DMS53 treated with DMSO at 0.1 percent for 48 hours (cell line): ENCODE measurements at regions not wholly inside any gene's neighbourhood (a gene's known extent, or its start where the extent isn't known, plus 50 kb on each side); places are given as distances from the start of the nearest gene placed in this dataset.

Experiments
- DNase-seq: peaks from one replicate; lab custom pipeline; 2025; ENCODE audit not compliant: unreplicated experiment; lab: John Stamatoyannopoulos, UW

DNA sequence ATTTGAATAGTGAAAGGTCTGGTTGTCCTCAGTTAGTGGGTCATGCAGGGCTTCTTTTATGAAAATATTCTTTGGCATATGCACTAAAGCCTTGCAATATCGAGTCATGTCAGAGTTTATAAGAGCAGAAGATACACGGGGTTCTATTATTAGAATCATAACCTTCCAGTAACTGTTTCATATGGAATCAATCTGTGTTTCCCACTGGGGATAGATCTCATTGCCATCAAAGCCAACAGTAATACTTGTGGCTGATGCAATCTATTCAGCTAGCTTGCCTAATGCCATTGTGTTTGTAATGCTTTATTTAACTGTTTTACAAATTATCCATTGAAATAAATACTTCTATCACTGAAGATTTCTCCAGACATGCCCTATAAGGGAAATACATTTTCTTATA lies 746.9 kb upstream of the PCDH9 start:
- no peak for DNase-seq

DNA sequence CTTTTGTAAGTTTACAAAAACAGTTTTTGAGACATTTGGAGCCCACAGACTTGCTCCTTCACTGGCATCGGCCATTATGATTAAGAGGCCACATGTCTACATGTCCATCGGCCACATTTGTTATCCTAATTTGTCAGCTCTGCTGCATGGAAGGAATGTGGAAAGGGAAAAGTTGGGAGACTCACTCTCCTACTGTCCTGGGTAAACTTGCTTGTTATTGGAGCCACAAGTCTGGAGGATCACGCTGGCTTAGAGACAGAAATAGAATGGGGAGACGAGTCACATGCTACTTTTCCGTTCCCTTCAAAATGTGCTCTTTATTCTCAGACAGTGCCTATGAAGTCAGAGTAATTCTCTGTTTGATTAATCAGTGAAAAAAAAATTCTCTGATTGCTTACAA lies 741.2 kb upstream of the PCDH9 start:
- no peak for DNase-seq

DNA sequence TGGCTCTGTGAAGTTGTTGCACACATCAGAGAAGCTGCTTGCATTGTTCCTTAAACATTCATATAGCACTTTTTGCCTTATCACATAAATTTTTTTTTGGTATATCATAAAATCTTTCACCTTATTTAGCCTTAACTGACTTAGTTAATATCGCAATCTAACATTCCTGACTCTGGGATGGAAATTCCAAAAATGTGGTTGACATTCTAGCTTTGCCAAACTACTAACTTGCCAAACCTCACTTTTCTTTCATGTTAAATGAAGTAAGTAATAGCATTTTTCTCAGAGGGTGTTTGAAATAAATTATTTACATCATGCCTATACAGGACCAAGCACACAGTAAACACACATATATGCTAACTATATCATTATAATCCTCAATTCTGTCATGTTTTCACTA lies 736.9 kb upstream of the PCDH9 start:
- no peak for DNase-seq

- DNase-seq = no peak
Observed at GRCh38 chr13:67966065-67966464, 735.9 kb upstream of the PCDH9 start.

- DNase-seq = no peak
Observed at GRCh38 chr13:67964986-67965385, 734.9 kb upstream of the PCDH9 start.

DNA sequence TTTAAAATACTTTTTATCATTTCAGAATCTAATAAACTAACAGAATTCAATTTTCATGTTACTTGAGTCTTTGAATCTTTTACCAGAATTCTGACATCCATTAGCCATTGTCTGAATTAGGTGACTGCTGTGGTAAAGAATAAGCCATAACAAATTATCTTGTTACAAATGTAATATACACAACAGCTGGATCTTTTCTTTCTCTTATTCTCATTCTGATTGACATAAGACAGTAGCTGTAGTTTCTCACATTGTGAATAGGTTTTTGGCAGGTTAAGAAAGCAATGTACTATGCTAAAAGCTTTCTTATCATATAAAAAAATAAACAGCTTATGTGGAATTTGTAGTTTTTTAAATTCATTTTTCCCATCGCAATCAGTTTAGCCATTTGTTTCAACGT lies 734.0 kb upstream of the PCDH9 start:
- DNase-seq = no peak

- no peak for DNase-seq
Observed at GRCh38 chr13:67961331-67961730, 731.2 kb upstream of the PCDH9 start.

GRCh38 chr13:67951431-67951830 lies 721.3 kb upstream of the PCDH9 start:
- DNase-seq = no peak

GRCh38 chr13:67950603-67951002 lies 720.5 kb upstream of the PCDH9 start:
- DNase-seq = no peak

GRCh38 chr13:67946131-67946530 lies 716.0 kb upstream of the PCDH9 start:
- no peak for DNase-seq

- no peak for DNase-seq
Observed at GRCh38 chr13:67943116-67943515, 713.0 kb upstream of the PCDH9 start.

DNA sequence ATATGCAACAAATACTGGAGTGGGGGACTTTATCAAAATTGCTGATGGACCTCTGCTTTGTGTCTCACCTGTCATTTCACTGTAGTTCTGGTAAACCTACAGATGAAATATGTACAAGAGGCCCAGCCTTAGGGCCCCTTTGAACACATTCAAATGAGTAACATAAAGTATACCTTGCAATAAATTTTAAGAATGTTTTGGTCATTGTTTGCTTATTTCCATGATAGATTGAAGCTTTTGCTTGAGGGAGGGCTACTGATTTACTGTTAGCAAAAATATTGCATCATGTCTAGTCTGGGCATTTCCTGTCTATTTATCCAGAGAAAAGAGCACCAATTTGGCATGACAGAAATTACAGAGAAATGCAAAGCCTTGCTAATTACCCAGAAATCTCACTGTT lies 705.5 kb upstream of the PCDH9 start:
- DNase-seq = no peak

GRCh38 chr13:67934617-67935330 lies 704.6 kb upstream of the PCDH9 start:
- DNase-seq = no peak

- DNase-seq = peak; percentile 9
Observed at GRCh38 chr13:67932991-67933390, 702.9 kb upstream of the PCDH9 start.

DNA sequence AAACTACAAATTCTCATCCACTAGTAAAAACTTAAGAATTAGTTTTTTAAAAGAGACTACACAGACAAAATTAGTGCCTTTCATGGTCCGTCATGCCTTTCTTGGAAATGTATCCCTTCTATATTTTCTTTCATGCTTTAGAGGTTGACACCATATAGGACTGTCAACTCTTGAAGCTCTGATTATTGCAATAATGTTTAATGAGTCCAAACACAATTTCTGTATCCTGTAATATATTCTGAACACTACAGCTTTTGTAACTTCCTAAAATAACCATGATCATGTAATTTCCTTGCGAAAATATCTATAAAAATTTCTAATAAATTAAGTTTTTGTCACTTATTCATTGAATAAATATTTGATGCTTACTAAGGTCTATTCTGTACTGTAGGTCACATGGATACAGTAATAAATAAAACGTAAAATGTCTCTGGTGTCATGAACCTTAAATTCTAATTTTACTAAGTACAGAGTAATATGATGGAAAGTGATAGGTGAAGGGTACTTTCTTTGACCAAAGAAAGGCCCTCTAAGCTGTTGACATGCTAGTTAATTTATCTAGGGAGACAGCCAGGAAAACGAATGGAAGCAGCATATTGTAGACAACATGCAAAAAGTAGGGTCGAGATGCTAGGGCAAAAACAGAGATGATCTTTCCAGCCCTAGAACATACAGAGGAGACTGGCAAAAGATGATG lies 687.3 kb upstream of the PCDH9 start:
- DNase-seq = no peak

DNA sequence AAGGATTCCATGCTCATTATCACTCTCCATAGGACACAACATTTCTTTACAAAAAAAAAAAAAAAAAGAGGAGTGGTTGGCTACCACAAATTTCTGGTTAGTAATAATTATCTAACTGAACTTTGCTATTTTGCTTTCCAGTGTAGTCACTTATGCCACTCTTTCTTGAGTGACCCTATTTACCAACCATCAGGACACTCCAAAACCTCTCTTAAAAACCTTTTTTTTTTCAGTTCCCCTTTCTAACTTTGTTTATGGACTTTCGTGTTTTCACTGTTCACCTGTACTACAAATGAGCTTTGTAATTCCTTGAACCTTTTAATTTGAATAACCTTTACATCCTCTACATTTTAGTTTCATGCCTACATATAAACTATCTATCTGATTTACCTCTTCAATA lies 686.5 kb upstream of the PCDH9 start:
- no peak for DNase-seq

DNA sequence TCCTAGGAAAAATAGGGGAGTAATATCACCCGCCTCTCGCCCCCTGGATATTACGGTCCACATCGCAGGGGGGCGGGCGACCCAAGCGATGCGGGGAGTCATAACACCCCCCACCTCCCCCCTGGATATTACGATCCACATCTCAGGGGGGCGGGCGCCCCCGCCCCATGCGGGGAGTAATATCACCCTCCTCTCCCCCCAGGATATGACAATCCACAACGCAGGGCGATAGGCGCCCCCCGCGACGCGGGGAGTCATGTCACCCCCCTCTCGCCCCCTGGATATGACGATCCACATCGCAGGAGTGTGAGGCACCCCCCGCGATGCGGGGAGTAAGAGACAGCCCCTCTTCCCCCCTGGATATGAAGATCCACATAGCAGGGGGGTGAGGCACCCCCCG lies 684.4 kb upstream of the PCDH9 start:
- DNase-seq = no peak

- peak; percentile 0 for DNase-seq
Observed at GRCh38 chr13:67902960-67903359, 672.8 kb upstream of the PCDH9 start.

GRCh38 chr13:67880916-67881315 lies 650.8 kb upstream of the PCDH9 start:
- DNase-seq = no peak

- DNase-seq = no peak
Observed at GRCh38 chr13:67878376-67878775, 648.2 kb upstream of the PCDH9 start.

DNA sequence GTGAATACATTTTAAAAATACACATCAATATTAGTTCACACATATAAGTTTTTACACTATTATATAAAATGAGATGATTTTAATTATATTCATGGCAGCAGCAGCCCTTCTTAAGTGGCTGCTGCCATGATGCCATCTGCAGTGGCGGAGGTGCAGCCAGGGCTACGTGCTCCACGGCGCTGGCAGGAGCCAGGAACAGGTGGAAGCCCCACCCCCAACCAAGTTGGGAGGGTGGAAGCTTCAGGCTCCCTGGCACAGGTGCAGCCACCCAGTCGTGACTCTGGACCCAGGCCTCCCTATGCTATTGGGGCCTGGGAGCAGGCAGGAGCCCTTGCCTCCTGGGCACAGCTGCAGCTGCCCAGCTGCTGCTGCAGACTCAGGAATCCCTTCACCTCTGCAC lies 646.9 kb upstream of the PCDH9 start:
- no peak for DNase-seq

DNA sequence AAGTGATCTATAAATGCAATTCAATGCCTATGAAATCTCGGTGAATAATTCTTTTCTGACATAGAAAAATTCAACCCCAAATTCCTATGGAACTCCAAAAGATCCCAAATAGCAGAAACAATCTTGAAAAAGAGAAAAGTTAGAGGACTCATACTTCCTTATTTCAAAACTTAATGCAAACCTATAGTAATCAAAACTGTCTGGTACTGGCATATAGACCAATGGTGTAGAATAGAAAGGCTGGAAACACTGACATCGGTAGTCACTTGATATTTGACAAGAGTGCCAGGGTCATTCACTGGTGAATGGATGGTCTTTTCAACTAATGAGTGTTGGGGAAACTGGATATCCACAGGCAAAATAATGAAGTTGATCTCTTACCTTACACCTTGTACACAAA lies 637.1 kb upstream of the PCDH9 start:
- DNase-seq = no peak

DNA sequence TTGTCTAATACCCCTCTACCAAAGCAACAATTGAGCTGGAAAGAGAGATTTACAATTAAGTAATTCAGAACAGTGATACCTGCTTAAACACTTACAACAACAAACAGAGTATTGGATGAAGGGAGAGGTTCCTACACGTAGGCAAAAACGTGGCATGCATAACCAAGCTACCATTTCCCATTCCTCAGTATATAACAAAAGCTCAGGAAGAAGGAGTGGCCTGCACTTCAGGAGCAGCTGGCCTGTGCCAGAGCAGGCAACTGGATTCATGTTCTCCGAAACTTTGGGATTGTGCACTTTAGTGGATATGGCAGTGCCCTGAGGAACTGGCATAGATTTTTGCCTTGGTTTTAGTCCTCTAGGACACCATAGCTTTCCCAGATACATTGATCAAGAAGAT lies 630.2 kb upstream of the PCDH9 start:
- no peak for DNase-seq
